ENCODE measurements at regions not wholly inside any gene's neighbourhood (a gene's known extent, or its start where the extent isn't known, plus 50 kb on each side); places are given as distances from the start of the nearest gene placed in this dataset.

- Histone ChIP-seq H3K36me3 (no peaks in the 10 kb centered on the region), H3K27ac (no peak overlapping the region), H3K4me3 (no peak overlapping the region), H3K27me3 (no peaks in the 10 kb centered on the region), H3K9me3 (ENCODE audit: low read depth) (no peaks in the 10 kb centered on the region), H3K4me1 (ENCODE audit: low read depth) (peaks cover 7% of the 10 kb centered on the region)
- DNase-seq (ENCODE audit: low read depth in 1 of 2, low spot score in 1 of 2): peak in 1 of 2 donors; percentile 55
- no peak for TF ChIP-seq CTCF (IDR thresholded peaks at IDR 0.05; ENCODE audit: low read depth, low read length)
These were observed 248.9 kb downstream of the PIK3R1 start for GRCh38 chr5:68464424-68464823.

- Histone ChIP-seq H3K27ac (no peak overlapping the region), H3K36me3 (no peaks in the 10 kb centered on the region), H3K27me3 (no peaks in the 10 kb centered on the region), H3K4me1 (ENCODE audit: low read depth) (no peaks in the 10 kb centered on the region), H3K9me3 (ENCODE audit: low read depth) (no peaks in the 10 kb centered on the region), H3K4me3 (no peak overlapping the region)
- no peak for DNase-seq (ENCODE audit: low read depth in 1 of 2, low spot score in 1 of 2)
- no peak for TF ChIP-seq CTCF (IDR thresholded peaks at IDR 0.05; ENCODE audit: low read depth, low read length)
These were observed 249.6 kb downstream of the PIK3R1 start for GRCh38 chr5:68465133-68465532.

GRCh38 chr5:68465934-68466551 lies 250.5 kb downstream of the PIK3R1 start:
- no peak for TF ChIP-seq CTCF (IDR thresholded peaks at IDR 0.05; ENCODE audit: low read depth, low read length)
- Histone ChIP-seq H3K4me3 (no peak overlapping the region), H3K36me3 (no peaks in the 10 kb centered on the region), H3K4me1 (ENCODE audit: low read depth) (no peaks in the 10 kb centered on the region), H3K27ac (no peak overlapping the region), H3K27me3 (no peaks in the 10 kb centered on the region), H3K9me3 (ENCODE audit: low read depth) (no peaks in the 10 kb centered on the region)
- DNase-seq (ENCODE audit: low read depth in 1 of 2, low spot score in 1 of 2): no peak

DNA sequence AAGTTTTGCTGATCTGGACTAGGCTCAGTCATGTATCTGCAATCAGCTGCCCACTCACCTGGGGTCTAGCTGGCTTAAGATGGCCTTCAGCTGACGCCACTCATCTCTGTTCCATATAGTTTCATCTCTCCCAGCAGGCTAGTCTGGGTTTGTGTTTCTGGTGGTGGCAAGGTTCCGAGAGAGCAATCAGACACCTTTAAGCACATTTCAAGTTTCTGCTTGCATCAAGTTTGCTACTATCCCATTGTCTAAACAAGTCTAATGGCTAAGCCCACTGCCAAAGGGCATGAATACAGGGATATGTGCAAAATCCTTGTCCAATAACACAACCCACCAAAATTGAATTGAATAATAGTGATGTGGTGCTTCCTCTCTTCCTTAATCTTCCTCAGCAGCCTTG lies 251.7 kb downstream of the PIK3R1 start:
- Histone ChIP-seq H3K27me3 (no peaks in the 10 kb centered on the region), H3K9me3 (ENCODE audit: low read depth) (no peaks in the 10 kb centered on the region), H3K4me1 (ENCODE audit: low read depth) (no peaks in the 10 kb centered on the region), H3K4me3 (no peak overlapping the region), H3K27ac (no peak overlapping the region), H3K36me3 (no peaks in the 10 kb centered on the region)
- no peak for DNase-seq (ENCODE audit: low read depth in 1 of 2, low spot score in 1 of 2)
- TF ChIP-seq CTCF (IDR thresholded peaks at IDR 0.05; ENCODE audit: low read depth, low read length): no peak

DNA sequence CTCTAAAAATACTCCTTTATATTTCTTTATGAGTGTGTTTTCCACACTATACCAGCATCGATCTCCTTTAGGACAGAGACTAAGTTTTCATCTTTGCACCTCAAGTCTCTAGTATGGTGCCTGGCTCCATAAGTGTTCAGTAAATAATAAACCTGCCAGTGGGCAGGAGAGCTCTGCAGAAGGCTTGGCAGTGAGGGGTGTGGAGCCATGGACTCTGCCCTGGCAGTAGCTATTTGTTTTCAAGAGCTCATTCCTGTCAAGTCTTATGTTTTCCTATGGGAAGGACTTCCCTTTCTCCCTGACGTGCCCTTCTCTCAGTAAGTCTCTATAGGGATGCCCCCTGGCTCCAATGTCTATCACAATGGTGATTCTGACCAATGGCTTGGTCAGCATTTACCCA lies 252.2 kb downstream of the PIK3R1 start:
- H3K4me3 ChIP-seq: no peak overlapping the region
- no peak overlapping the region for H3K27ac ChIP-seq
- no peaks in the 10 kb centered on the region for H3K9me3 ChIP-seq (ENCODE audit: low read depth)
- H3K36me3 ChIP-seq: no peaks in the 10 kb centered on the region
- no peaks in the 10 kb centered on the region for H3K4me1 ChIP-seq (ENCODE audit: low read depth)
- no peak for DNase-seq (ENCODE audit: low read depth in 1 of 2, low spot score in 1 of 2)
- no peak for TF ChIP-seq CTCF (IDR thresholded peaks at IDR 0.05; ENCODE audit: low read depth, low read length)
- H3K27me3 ChIP-seq: no peaks in the 10 kb centered on the region

- no peaks in the 10 kb centered on the region for H3K27me3 ChIP-seq
- H3K4me1 ChIP-seq (ENCODE audit: low read depth): no peaks in the 10 kb centered on the region
- no peak overlapping the region for H3K27ac ChIP-seq
- no peak for TF ChIP-seq CTCF (IDR thresholded peaks at IDR 0.05; ENCODE audit: low read depth, low read length)
- no peak for DNase-seq (ENCODE audit: low read depth in 1 of 2, low spot score in 1 of 2)
- H3K9me3 ChIP-seq (ENCODE audit: low read depth): no peaks in the 10 kb centered on the region
- H3K4me3 ChIP-seq: no peak overlapping the region
- no peaks in the 10 kb centered on the region for H3K36me3 ChIP-seq
These were observed 252.8 kb downstream of the PIK3R1 start for GRCh38 chr5:68468322-68468721.

All from cardiac muscle cell (in vitro differentiated cells and primary cell).